ENCODE measurements at regions not wholly inside any gene's neighbourhood (a gene's known extent, or its start where the extent isn't known, plus 50 kb on each side); places are given as distances from the start of the nearest gene placed in this dataset.

- H3K36me3 Mint-ChIP-seq (ENCODE audit: low read depth), result no peaks in the 10 kb centered on the region
- no peak overlapping the region for H3K4me3 Mint-ChIP-seq (ENCODE audit: low read depth)
- no peak overlapping the region for H3K27ac Mint-ChIP-seq
- H3K4me1 Mint-ChIP-seq (ENCODE audit: low read depth), result no peaks in the 10 kb centered on the region
- intact Hi-C loops (cut with micrococcal nuclease), result no loop called here
- H3K9me3 Mint-ChIP-seq, result no peaks in the 10 kb centered on the region
- H3K27me3 Mint-ChIP-seq (ENCODE audit: low read depth), result no peaks in the 10 kb centered on the region
- DNase-seq (ENCODE audit: low spot score), result no peak
Observed at GRCh38 chr2:145691659-145692058, 1171.7 kb upstream of the ZEB2 start.

- DNase-seq (ENCODE audit: low spot score), result no peak
- Mint-ChIP-seq H3K9me3 (no peaks in the 10 kb centered on the region), H3K27me3 (ENCODE audit: low read depth) (no peaks in the 10 kb centered on the region), H3K27ac (no peak overlapping the region), H3K4me1 (ENCODE audit: low read depth) (no peaks in the 10 kb centered on the region), H3K4me3 (ENCODE audit: low read depth) (no peak overlapping the region), H3K36me3 (ENCODE audit: low read depth) (no peaks in the 10 kb centered on the region)
- intact Hi-C loops (cut with micrococcal nuclease), result no loop called here
Observed at GRCh38 chr2:145690183-145690778, 1170.4 kb upstream of the ZEB2 start.

GRCh38 chr2:145689277-145689676 lies 1169.4 kb upstream of the ZEB2 start:
- H3K36me3 Mint-ChIP-seq (ENCODE audit: low read depth), result no peaks in the 10 kb centered on the region
- no peaks in the 10 kb centered on the region for H3K4me1 Mint-ChIP-seq (ENCODE audit: low read depth)
- no peak overlapping the region for H3K27ac Mint-ChIP-seq
- DNase-seq (ENCODE audit: low spot score), result no peak
- intact Hi-C loops (cut with micrococcal nuclease), result no loop called here
- no peak overlapping the region for H3K4me3 Mint-ChIP-seq (ENCODE audit: low read depth)
- no peaks in the 10 kb centered on the region for H3K27me3 Mint-ChIP-seq (ENCODE audit: low read depth)
- no peaks in the 10 kb centered on the region for H3K9me3 Mint-ChIP-seq

- DNase-seq (ENCODE audit: low spot score), result no peak
- Mint-ChIP-seq H3K9me3 (no peaks in the 10 kb centered on the region), H3K27ac (no peak overlapping the region), H3K27me3 (ENCODE audit: low read depth) (no peaks in the 10 kb centered on the region), H3K4me3 (ENCODE audit: low read depth) (no peak overlapping the region), H3K4me1 (ENCODE audit: low read depth) (no peaks in the 10 kb centered on the region), H3K36me3 (ENCODE audit: low read depth) (no peaks in the 10 kb centered on the region)
- intact Hi-C loops (cut with micrococcal nuclease), result no loop called here
Observed at GRCh38 chr2:145688156-145688555, 1168.2 kb upstream of the ZEB2 start.

DNA sequence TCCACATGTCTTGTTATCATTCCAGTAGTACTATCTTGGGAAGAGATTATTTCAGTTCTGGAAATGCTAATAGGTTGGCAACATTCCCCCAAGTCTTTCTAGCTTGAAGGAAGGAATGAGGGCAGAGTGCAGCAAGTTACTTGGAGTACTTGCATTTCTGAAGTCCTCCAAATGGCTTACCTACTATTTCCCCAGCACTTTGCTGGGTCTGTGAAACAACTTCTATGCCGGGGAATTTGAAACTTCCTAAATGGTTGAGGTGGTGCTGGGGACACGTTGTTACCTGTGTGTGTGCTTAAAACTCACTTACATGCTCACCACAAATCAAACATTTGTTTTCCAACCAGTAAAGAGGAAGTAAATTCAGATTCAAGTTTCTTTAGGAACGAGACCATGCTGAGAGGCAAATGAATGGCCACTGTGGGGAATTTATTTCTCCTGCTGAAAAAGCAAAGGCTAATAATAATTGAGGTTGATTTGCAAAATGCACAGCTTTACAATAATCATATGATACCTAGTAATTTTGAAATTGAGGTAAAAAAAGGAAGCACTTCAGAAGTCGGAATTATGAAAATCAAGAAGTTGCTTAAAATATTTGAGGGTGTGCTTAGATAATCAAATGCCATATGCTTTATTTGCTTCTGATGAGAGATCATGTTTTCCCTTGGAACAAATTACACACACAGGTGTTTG lies 1167.7 kb upstream of the ZEB2 start:
- Mint-ChIP-seq H3K9me3 (no peaks in the 10 kb centered on the region), H3K4me1 (ENCODE audit: low read depth) (no peaks in the 10 kb centered on the region), H3K4me3 (ENCODE audit: low read depth) (no peak overlapping the region), H3K27me3 (ENCODE audit: low read depth) (no peaks in the 10 kb centered on the region), H3K36me3 (ENCODE audit: low read depth) (no peaks in the 10 kb centered on the region), H3K27ac (no peak overlapping the region)
- intact Hi-C loops (cut with micrococcal nuclease), result no loop called here
- no peak for DNase-seq (ENCODE audit: low spot score)

GRCh38 chr2:145685383-145686050 lies 1165.6 kb upstream of the ZEB2 start:
- Mint-ChIP-seq H3K4me3 (ENCODE audit: low read depth) (no peak overlapping the region), H3K36me3 (ENCODE audit: low read depth) (no peaks in the 10 kb centered on the region), H3K27me3 (ENCODE audit: low read depth) (no peaks in the 10 kb centered on the region), H3K9me3 (no peaks in the 10 kb centered on the region), H3K27ac (no peak overlapping the region), H3K4me1 (ENCODE audit: low read depth) (no peaks in the 10 kb centered on the region)
- DNase-seq (ENCODE audit: low spot score), result no peak
- intact Hi-C loops (cut with micrococcal nuclease), result no loop called here

DNA sequence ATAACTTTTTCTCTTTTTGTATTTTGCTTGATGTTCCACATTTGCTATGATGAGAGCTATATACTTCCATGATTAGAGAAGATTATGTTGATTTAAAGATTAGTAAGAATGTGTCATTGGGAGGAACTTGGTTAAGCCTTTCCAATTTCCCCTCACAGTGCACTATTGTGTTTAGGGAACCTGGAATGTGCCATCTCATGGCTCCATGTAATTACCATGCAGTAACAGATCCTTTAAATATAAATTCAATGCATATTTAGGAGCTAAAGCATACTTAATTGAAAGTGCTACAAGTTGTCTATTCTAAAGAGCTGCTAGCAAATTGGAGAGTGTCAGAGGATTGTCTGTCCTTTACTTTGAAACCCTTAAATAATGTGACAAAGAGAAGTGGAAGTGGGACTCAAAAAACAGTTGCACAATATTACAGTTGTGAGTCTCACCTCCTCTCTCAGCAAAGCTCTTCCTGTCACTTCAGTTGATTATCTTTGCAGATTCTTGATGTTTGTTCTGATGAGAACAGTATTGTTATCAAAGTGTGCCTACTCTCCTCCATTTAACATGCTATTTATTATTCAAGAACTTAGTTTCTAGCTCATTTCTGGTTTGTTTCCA lies 1162.7 kb upstream of the ZEB2 start:
- Mint-ChIP-seq H3K36me3 (ENCODE audit: low read depth) (no peaks in the 10 kb centered on the region), H3K4me1 (ENCODE audit: low read depth) (no peaks in the 10 kb centered on the region), H3K27ac (no peak overlapping the region), H3K4me3 (ENCODE audit: low read depth) (no peak overlapping the region), H3K27me3 (ENCODE audit: low read depth) (no peaks in the 10 kb centered on the region), H3K9me3 (no peaks in the 10 kb centered on the region)
- intact Hi-C loops (cut with micrococcal nuclease), result no loop called here
- DNase-seq (ENCODE audit: low spot score), result no peak

- no peak overlapping the region for H3K4me3 Mint-ChIP-seq (ENCODE audit: low read depth)
- intact Hi-C loops (cut with micrococcal nuclease), result no loop called here
- H3K27me3 Mint-ChIP-seq (ENCODE audit: low read depth), result no peaks in the 10 kb centered on the region
- H3K27ac Mint-ChIP-seq, result no peak overlapping the region
- no peaks in the 10 kb centered on the region for H3K36me3 Mint-ChIP-seq (ENCODE audit: low read depth)
- no peaks in the 10 kb centered on the region for H3K4me1 Mint-ChIP-seq (ENCODE audit: low read depth)
- DNase-seq (ENCODE audit: low spot score), result no peak
- H3K9me3 Mint-ChIP-seq, result peaks cover 4% of the 10 kb centered on the region
Observed at GRCh38 chr2:145680276-145680675, 1160.4 kb upstream of the ZEB2 start.

- intact Hi-C loops (cut with micrococcal nuclease), result no loop called here
Observed at GRCh38 chr2:145677371-145677770, 1157.5 kb upstream of the ZEB2 start.

DNA sequence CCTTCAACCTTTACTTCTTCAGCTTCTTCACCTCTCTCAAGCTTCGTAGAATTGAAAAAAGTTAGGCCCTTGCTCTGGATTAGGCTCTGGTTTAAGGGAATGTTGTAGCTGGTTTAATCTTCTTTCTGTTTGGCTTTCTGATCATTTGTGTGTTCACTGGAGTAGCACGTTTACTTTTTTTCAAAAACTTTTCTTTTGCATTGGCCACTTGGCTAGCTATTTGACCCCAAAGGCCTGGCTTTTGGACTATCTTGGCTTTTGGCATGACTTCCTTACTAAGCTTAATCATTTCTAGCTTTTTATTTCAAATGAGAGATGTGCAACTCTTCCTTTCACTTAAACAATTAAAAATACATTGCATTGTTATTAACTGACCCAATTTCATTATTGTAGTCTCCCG lies 1154.8 kb upstream of the ZEB2 start:
- Mint-ChIP-seq H3K9me3 (peaks cover 4% of the 10 kb centered on the region), H3K27ac (no peak overlapping the region), H3K27me3 (ENCODE audit: low read depth) (no peaks in the 10 kb centered on the region), H3K4me3 (ENCODE audit: low read depth) (no peak overlapping the region), H3K4me1 (ENCODE audit: low read depth) (no peaks in the 10 kb centered on the region), H3K36me3 (ENCODE audit: low read depth) (no peaks in the 10 kb centered on the region)
- intact Hi-C loops (cut with micrococcal nuclease), result no loop called here
- DNase-seq (ENCODE audit: low spot score), result no peak

More at GRCh38 chr2:145677371-145677770, 1157.5 kb upstream of the ZEB2 start:
- no peak overlapping the region for H3K4me3 Mint-ChIP-seq (ENCODE audit: low read depth)
- no peaks in the 10 kb centered on the region for H3K4me1 Mint-ChIP-seq (ENCODE audit: low read depth)
- peaks cover 4% of the 10 kb centered on the region for H3K9me3 Mint-ChIP-seq
- no peak for DNase-seq (ENCODE audit: low spot score)
- no peaks in the 10 kb centered on the region for H3K27me3 Mint-ChIP-seq (ENCODE audit: low read depth)
- H3K36me3 Mint-ChIP-seq (ENCODE audit: low read depth), result no peaks in the 10 kb centered on the region
- no peak overlapping the region for H3K27ac Mint-ChIP-seq

DNA sequence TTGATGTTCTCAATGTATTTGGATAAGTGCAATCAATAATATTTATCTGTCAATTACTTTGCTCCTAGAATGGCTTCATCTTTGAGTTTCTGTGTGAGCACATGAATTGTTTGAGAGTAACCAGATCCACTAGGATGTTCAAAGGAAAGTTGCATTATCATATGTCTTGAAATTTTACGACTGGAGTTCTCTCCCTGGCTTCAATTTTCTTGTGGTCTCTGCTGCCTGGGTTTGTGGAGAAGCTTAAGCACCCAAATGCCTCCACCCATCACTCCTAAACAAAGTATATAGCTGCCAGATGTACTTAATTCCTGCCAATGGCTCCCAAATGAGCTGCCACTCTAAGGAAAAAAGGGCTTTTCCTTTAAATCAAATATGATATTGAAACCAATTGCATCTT lies 1149.4 kb upstream of the ZEB2 start:
- H3K4me1 Mint-ChIP-seq (ENCODE audit: low read depth), result no peaks in the 10 kb centered on the region
- no peak for DNase-seq (ENCODE audit: low spot score)
- no peak overlapping the region for H3K27ac Mint-ChIP-seq
- intact Hi-C loops (cut with micrococcal nuclease), result no loop called here
- H3K9me3 Mint-ChIP-seq, result no peaks in the 10 kb centered on the region
- no peaks in the 10 kb centered on the region for H3K27me3 Mint-ChIP-seq (ENCODE audit: low read depth)
- H3K4me3 Mint-ChIP-seq (ENCODE audit: low read depth), result no peak overlapping the region
- H3K36me3 Mint-ChIP-seq (ENCODE audit: low read depth), result no peaks in the 10 kb centered on the region

- no peak for DNase-seq (ENCODE audit: low spot score)
- intact Hi-C loops (cut with micrococcal nuclease), result no loop called here
- no peak overlapping the region for H3K27ac Mint-ChIP-seq
- H3K36me3 Mint-ChIP-seq (ENCODE audit: low read depth), result no peaks in the 10 kb centered on the region
- H3K4me1 Mint-ChIP-seq (ENCODE audit: low read depth), result no peaks in the 10 kb centered on the region
- H3K27me3 Mint-ChIP-seq (ENCODE audit: low read depth), result no peaks in the 10 kb centered on the region
- H3K9me3 Mint-ChIP-seq, result no peaks in the 10 kb centered on the region
- H3K4me3 Mint-ChIP-seq (ENCODE audit: low read depth), result no peak overlapping the region
Observed at GRCh38 chr2:145666552-145666951, 1146.6 kb upstream of the ZEB2 start.

DNA sequence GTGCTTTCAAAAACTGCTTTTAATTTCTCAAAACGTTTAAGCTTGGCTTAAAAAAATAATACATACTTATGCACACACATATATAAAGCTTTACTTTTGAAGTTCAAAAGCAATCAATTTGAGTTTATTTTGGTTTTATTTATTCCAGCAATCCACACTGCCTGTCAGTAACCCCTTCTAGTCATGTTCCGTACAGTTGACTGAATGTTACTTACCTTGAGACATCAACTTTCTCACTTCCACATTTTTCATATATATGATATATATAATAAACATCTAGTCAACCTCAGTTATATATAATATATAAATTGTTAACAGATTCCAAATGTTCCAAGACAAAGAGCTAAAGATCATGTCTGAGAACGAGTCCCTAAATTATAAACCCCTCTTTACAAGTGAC lies 1137.3 kb upstream of the ZEB2 start:
- no peaks in the 10 kb centered on the region for H3K4me1 Mint-ChIP-seq (ENCODE audit: low read depth)
- DNase-seq (ENCODE audit: low spot score), result no peak
- no peaks in the 10 kb centered on the region for H3K36me3 Mint-ChIP-seq (ENCODE audit: low read depth)
- H3K9me3 Mint-ChIP-seq, result no peaks in the 10 kb centered on the region
- H3K27ac Mint-ChIP-seq, result no peak overlapping the region
- intact Hi-C loops (cut with micrococcal nuclease), result no loop called here
- no peaks in the 10 kb centered on the region for H3K27me3 Mint-ChIP-seq (ENCODE audit: low read depth)
- no peak overlapping the region for H3K4me3 Mint-ChIP-seq (ENCODE audit: low read depth)
